DMS153 treated with DMSO at 0.1 percent for 48 hours (cell line): ENCODE measurements at regions not wholly inside any gene's neighbourhood (a gene's known extent, or its start where the extent isn't known, plus 50 kb on each side); places are given as distances from the start of the nearest gene placed in this dataset.
"Not testable (repeated sequence)": the region's sequence is repeated elsewhere in the genome, so short reads cannot be mapped to it uniquely, and the experiment has no call there.

Experiments
- DNase-seq: peaks from one replicate; lab custom pipeline; 2025; ENCODE audit not compliant: unreplicated experiment; lab: John Stamatoyannopoulos, UW

DNA sequence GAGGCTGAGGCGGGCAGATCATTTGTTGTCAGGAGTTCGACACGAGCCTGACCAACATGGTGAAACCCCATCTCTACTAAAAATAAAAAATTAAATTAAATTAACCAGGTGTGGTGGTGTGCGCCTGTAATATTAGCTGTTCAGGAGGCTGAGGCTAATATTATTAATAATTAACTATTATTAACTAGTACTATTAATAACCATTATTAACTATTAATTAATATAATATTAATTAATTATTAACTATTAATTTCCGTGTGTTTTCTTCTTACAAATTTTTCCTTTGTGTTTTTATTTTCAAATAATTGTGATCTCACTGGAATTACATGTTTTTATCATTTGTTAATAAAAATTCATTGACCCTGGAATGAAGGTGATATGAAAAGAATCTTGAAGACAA lies 557.4 kb upstream of the ADGRB3 start:
- no peak for DNase-seq

DNA sequence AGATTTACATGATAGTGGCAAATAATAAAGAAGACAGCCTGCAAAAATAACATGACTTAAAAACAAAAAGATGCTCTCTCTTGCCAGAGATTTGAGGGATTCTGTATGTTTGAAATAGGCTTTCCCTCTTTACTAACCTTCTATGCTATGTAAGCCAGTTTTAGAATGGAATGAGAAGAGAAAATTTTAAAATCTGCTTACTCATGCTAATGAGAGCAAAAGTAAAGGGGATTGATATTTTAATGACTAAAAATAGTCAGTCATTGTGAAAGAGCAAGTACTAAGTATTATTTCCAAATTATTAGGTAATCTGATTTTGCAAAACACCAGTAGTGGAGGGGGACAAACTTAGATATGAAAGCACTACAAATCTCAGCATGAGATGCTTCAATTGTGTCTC lies 563.3 kb upstream of the ADGRB3 start:
- no peak for DNase-seq

DNA sequence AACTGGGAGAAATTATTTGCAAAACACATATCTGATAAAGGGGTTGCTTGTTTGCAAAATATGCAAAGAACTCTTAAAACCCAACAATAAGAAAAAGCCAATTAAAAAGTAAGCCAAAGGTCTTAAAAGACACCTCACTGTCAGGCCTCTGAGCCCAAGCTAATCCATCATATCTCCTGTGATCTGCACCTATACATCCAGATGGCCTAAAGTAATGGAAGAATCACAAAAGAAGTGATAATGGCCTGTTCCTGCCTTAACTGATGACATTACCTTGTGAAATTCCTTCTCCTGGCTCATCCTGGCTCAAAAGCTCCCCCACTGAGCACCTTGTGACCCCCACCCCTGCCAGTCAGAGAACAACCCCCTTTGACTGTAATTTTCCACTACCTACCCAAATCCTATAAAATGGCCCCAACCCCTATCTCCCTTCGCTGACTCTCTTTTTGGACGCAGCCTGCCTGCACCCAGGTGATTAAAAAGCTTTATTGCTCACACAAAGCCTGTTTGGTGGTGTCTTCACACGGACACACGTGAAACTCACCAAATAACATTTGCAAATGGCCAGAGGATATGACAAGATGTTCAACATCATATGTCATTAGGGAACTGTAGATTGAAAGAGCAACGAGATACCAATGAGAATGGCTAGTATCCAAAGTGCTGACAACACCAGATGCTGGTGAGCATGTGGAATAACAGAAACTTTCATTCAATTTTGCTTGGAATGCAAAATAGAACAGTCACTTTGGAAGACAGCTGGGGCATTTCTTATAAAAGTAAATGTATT lies 565.0 kb upstream of the ADGRB3 start:
- no peak for DNase-seq

DNA sequence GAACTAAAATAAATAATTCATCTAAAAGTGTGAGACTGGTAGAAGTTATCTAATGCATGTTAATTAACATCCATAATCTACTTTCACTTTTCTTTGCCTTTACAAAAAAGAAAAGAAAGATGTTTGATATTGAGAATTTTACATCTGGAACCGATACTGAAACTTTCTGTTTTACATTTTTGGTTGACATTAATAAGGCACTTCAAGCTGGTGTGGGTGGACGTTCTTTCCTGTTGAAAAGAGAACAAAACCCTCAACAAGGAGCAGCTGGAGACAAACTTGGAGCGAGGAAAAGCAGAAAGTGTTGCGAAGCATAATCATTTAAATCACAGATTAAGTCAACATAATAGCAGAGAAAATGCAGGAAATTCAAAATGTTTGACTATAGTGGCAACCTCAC lies 575.2 kb upstream of the ADGRB3 start:
- DNase-seq = no peak

DNA sequence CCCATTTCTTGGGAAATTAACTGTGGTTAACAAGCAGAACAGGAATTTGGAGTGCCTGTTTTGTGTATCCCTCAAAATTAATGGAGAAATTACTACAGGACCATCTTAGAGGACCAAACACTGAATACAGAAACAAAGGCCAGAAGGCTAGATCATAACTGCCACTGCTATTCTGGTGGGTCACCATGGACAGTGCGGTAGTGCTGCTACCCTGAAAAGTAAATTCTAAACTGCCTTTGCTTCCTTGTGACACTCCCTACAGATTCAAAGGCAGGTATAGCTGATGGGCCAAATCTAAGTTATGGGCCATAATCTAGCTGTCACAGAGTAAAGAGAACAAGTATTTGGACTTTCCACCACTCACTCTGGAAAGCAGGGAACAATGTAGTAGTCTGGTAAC lies 575.8 kb upstream of the ADGRB3 start:
- DNase-seq = no peak

DNA sequence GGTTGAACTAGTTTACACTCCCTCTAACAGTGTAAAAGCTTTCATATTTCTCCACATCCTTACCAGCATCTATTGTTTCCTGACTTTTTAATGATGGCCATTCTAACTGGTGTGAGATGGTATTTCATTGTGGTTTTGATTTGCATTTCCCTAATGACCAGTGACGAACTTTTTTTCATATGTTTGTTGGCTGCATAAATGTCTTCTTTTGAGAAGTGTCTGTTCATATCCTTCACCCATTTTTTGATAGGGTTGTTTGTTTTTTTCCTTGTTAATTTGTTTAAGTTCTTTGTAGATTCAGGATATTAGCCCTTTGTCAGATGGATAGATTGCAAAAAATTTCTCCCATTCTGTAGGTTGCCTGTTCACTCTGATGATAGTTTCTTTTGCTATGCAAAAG lies 578.5 kb upstream of the ADGRB3 start:
- DNase-seq = not testable (repeated sequence)

DNA sequence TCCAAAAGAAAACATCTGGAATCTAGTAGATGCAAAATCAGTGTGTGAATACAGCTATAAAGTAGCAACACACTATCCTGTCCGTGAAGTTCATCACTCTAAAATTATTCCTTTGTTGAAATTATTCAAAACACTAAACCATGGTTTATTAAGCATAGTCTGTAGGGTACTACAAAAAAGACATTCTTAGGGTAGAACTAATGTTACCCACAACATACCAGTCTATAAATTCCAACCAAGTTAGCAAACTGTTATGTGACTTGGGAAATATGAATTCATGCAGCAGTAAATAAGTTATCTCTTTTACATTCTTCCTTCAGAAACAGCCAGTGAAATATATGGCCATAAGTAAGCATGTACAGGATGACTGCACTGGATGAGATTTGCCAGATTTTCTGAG lies 580.3 kb upstream of the ADGRB3 start:
- no peak for DNase-seq

DNA sequence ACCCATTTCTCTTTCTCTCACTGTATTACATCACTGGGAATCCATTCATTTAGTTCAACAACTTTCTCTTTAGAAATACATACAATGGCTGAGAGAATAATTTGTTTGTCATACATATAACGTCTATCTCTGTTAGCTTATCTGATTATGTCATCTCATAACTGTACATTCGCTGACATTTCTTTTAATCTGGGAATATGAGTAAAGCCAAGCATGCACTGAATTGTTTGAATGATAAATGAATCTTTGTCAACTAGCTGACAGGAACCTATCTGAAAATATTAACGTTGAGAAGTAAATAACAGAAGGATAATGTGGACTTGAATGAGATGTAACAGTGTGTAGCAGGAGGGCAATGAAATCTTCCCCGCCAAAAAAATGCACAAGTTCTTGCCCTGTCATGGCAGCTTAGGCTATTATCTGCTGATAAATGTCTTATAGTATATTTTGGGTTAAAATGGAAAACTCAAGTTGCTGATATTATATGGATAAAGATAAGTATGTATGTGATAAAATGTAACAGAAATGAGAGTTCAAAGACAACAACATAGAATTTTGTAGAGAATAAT lies 581.2 kb upstream of the ADGRB3 start:
- DNase-seq = no peak

DNA sequence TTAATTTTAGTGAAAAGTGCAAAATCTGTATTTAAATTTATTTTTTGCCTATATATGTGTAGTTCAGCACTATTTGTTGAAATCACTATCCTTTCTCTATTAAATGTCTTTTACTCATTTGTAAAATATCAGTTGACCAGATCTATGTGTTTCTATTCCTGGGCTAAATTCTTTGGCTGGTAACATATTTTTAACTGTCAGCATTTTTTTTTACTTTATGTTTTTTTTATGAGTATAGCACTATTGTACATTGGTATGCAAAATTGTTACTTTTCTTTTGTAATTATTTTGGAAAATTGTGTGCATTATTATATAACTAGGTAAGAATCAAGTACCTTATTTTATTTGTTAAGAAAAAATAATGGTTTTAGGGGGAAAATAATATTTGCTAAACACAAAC lies 582.8 kb upstream of the ADGRB3 start:
- DNase-seq = no peak

DNA sequence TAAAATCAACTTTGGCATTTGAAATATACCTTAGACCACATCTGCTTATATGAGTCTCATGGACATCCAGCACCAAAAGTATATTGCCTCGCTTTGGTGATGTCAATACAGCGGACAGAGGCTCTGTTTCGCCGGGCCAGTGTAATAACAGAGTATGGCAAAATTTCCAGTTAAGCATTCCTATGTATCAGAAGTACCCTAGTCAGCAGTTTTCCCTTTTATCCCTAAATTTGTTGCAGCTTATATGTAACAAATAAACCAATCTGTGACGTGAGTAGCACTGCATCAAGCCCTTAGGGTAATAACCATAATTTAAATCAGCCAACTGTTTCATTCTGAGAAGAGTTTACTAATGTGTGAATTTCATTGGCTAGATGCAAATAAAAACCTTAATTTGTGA lies 585.5 kb upstream of the ADGRB3 start:
- no peak for DNase-seq

DNA sequence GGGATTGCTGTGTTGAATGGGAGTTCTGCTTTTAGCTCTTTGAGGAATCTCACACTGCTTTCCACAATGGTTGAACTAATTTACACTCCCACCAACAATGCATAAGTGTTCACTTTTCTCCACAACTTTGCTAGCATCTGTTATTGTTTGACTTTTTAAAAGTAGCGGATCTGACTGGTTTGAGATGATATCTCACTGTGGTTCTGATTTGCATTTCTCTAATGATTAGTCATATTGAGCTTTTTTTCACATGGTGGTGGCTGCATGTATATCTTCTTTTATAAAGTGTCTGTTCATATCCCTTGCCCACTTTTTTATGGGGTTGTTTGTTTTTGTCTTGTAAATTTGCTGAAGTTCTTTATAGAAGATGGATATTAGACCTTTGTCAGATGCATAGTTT lies 588.3 kb upstream of the ADGRB3 start:
- DNase-seq = no peak

DNA sequence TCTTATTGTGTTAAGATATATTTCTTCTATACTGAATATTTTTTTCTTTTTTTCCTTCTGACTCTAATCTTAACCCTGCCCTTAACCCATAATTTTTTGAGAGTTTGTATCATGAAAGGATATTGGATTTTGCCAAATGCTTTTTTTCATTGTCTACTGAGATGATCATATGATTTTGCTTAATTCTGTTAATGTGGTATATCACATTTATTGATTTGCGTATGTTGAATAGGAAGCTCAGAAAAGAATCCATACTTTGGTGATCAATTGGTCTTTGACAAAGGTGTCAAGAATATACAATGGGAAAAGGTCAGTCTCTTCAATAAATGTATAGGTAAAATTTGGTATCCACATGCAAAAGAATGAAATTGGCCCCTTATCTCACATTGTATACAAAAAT lies 588.8 kb upstream of the ADGRB3 start:
- DNase-seq = no peak

DNA sequence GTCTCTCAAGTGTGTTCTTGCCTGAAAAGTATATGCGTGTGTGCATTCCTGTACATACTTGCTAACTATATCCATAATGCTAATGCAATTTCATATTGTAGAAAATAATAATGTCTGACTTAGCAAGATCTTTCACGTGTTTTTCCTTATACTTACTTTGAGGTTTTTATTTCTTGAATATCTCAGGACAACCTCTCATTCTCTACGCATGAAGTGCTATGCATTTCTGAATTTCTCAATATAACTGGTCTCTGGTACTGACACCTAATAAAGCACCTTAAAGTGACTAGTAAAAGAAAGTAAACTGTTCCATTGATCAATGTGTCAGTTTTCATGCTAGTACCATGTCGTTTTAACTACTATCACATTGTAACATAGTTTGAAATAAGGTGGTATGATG lies 589.9 kb upstream of the ADGRB3 start:
- no peak for DNase-seq

DNA sequence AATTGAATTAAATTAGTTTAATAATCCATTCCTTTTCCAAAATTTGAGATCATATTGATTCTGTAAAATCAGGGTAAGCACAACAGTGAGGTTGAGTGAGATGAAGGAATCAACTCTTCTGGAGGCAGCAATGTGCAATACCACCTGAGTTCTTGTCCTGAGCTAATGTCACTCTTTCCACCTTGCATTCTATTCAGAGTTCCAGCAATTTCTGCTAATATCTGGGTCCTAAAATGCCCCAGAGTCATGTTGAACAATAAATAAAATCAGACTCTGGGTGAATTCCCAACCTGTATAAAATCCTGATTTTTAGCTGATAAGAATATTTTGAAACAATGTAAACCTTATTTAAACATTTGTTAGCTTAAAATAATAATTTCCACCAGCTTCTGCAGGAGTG lies 590.8 kb upstream of the ADGRB3 start:
- no peak for DNase-seq

DNA sequence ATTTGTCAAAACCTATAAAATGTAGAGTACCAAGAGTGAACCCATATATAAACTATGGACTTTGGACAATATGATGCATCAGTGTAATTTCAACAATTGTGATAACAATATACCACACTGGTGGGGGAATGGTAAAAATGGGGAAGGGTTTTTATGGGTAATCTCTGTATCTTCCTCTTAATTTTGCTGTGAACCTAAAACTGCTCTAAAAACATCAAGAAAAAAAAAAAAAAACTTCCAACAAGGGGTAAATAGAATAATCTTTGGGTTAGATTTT lies 592.0 kb upstream of the ADGRB3 start:
- no peak for DNase-seq

DNA sequence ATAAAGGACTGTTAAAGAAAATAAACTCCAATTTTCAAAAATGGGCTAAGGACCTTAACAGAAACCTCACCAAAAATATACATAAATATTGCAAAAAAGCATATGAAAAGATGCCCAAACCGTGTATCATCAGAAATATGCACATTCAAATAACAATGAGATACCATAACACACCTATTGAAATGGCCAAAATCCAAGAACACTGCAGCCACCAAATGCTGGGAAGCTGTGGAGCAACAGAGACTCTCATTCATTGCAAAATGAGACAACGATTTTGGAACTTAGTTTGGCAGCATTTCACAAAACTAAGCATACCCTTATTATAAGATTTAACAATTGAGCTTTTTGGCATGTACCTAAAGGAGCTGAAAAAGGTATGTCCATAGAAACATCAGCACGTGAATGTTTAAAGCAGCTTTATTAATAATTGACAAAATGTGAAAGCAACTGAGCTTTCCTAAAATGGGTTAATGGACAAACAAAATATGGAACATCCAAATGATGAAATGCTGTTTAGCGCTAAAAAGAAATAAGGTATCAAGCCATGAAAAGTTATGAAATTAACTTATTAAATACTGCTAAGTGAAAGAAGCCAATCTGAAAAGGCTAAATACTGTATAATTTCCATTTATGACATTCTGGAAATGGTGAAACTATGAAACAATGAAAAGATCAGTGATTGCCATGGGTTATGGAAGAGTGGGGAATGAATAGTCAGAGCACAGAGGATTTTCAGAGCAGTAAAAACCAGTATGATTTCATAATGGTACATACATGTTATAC lies 592.6 kb upstream of the ADGRB3 start:
- DNase-seq = no peak

DNA sequence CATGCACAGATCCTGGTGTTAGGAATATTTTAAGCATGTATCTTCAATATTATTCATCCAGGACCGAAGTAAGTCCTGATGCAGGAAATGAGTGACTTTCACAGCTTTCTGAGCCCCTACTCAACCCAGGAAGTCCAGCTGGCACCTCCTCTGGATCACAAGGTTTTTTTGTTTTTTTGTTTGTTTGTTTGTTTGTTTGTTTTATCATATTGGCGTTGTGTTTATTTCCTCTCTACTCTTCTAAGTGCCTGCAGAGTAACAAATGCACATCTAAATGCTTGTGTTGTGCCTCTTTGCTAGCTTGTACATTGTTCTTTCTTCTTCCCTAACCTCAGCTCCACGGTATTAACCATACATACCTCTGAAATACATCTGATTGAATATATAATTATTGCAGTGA lies 594.3 kb upstream of the ADGRB3 start:
- no peak for DNase-seq

DNA sequence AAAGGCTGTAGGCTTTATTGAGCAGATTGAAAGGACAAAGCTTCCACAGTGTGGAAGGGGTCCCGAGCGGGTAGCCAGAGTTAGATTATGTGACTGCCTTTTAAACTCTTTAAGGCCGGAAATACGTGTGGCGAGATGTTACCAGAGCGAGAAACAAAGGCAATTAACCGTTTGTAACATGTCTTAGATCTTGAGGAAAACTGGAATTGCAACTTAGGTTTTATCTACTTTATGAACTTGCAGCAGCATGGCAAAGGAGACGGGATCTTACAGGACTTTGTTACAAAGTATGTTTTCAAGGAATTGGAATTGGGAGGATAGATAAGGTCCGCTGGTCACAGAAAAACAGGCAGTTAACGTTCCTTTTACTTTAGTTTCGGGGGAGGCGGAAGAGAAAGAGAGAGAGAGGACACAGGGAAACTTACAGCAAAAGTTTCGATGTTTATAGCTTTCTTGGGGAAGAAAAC lies 594.7 kb upstream of the ADGRB3 start:
- no peak for DNase-seq

DNA sequence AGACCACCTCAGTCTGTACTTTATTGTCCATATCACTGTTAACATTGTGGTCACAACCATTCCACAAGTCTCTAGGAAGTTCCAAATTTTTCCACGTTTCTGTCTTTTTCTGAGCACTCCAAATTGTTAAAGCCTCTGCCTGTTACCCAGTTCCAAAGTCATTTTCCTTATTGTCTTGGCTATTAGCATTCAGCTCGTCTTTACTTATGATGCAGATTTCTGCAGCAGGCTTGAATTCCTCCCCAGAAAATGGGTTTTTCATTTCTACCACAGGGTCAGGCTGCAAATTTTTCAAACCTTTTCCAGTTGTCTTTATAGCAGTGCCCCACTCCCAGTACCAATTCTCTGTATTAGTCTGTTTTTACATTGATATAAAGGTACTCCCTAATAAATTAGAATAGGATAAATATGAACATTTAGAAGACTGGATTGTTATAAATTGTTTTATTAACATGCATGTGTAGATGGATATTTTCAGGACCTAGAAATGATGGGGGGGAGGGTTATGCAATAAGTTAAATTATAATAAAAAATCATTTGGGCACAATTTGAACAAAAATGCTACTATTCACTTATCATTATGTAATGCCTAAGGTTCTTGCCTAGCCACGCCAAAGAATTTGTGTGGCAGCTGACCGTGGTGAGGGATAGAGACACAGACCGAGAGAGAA lies 595.3 kb upstream of the ADGRB3 start:
- DNase-seq = no peak

DNA sequence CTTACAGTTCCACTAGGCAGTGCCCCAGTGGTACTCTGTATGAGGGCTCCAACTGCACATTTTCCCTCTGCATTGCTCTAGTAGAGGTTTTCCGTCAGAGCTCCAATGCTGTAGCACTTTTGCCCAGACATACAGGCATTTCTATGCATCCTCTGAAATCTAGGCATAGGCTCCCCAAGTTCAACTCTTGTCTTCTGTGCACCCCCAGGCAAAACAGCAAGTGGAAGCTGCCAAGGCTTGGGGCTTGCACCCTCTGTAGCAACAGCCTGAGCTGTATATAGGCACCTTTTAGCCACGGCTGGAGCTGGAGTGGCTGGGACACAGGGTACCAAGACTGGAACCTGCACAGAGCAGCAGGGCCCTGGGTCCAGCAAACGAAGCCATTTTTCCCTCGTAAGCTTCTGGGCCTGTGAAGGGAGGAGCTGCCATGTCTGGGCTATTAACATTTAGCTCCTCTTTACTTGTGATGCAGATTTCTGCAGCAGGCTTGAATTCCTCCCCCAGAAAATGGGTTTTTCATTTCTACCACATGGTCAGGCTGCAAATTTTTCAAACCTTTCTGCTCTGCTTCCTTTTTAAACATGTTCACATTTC lies 596.2 kb upstream of the ADGRB3 start:
- no peak for DNase-seq

DNA sequence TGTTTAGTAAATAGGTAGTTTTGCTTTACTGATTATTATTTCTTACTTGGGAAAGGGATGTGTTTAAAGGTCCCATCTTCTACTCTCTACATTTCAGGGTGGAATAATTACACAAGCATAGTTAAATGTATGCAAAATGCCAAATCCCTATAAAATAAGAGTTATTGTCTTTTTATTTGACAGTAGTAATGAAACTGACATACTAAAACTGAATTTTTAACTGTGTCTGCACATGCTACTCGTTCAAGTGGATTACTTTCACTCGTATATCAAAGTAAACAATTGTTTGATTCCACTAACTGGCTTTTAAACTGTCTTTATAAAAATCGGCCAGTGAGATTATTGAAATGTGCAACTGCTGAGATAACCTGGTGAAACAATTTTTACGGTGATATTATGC lies 602.9 kb upstream of the ADGRB3 start:
- DNase-seq = no peak

DNA sequence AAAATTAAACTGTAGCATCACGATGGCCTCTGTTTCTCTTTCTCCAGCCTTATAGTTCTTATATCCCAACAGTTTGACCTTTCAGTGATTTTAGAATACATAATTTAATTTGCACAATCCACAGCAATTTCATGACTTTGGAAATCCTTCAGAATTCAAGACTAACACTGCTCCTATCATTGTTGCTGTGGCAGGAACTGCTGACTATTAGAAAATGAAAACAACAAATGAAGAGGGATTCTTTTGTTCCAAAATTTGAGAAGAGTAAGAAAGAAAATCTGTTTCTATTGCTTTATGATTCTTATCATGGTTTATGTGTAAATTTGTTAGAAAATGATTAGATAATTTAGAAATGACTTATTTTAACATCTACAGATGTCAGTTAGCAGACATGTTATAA lies 604.0 kb upstream of the ADGRB3 start:
- no peak for DNase-seq
